ENCODE measurements at regions not wholly inside any gene's neighbourhood (a gene's known extent, or its start where the extent isn't known, plus 50 kb on each side); places are given as distances from the start of the nearest gene placed in this dataset.

GRCh38 chr2:176573612-176574483 lies 304.6 kb downstream of the MTX2 start (continued):
- no peak for TF ChIP-seq ZNF18 (CRISPR knock-in tag; IDR thresholded peaks at IDR 0.05; ENCODE audit: insufficient replicate concordance)
- TF ChIP-seq TBL1XR1 (IDR thresholded peaks at IDR 0.05; ENCODE audit: borderline replicate concordance, low read length, partially characterized antibody): no peak

- Histone ChIP-seq H3K9ac (ENCODE audit: insufficient read depth, low read depth, low read length) (no peak overlapping the region), H3K4me2 (ENCODE audit: low read depth, low read length) (no peak overlapping the region), H3K4me3 (replicated peaks in 1 of 3; ENCODE audit: insufficient read depth in 1 of 3, low read depth in 2 of 3, low read length in 3 of 3) (no peak overlapping the region), H4K20me1 (ENCODE audit: insufficient read depth, low read length) (no peaks in the 10 kb centered on the region), H3K36me3 (replicated peaks in 1 of 2; ENCODE audit: control insufficient read depth in 1 of 2, insufficient read depth in 2 of 2, low read length in 2 of 2) (no peaks in the 10 kb centered on the region), H3K27me3 (ENCODE audit: control insufficient read depth in 1 of 2, insufficient read depth in 2 of 2, low read length in 2 of 2) (peaks cover 0 to 10% of the 10 kb centered on the region in 2 experiments; a peak in 1 of 5 replicates), H3K9me3 (ENCODE audit: low read length) (no peaks in the 10 kb centered on the region), H3K27ac (ENCODE audit: extremely low read length, insufficient read depth, low read length) (no peak overlapping the region), H3K4me1 (ENCODE audit: insufficient read depth, low read length) (no peaks in the 10 kb centered on the region), H2AFZ (ENCODE audit: low read length) (no peak overlapping the region), H3K79me2 (ENCODE audit: insufficient read depth, low read length) (no peaks in the 10 kb centered on the region)
- CTCF ChIA-PET (ENCODE audit: low intra/inter-chr PET ratio, low total read pairs): no interaction called here
- FAIRE-seq (no peak), DNase-seq (ENCODE audit: low spot score) (no peak), ATAC-seq (no peak)
- 10% methylated on average over 9 of the region's 9 CpGs for WGBS (ENCODE audit: low lambda C conversion rate)
- no TSS peak for BruUV-seq (replicated peaks)
- POLR2A ChIA-PET: no interaction called here
- in situ Hi-C loops (cut with HindIII; ENCODE audit: extremely low pct_ligation_motif_present, low pct_unique_long_range_greater_than_20kb): no loop called here
- intact Hi-C loops (cut with micrococcal nuclease; ENCODE audit: unreplicated experiment): no loop called here
- TF ChIP-seq BORCS8-MEF2B (CRISPR knock-in tag; IDR thresholded peaks at IDR 0.05) (no peak), MAFF (IDR thresholded peaks at IDR 0.05; ENCODE audit: low read depth, low read length) (no peak), ZNF563 (CRISPR knock-in tag; IDR thresholded peaks at IDR 0.05) (no peak), NR2F1 (CRISPR knock-in tag; IDR thresholded peaks at IDR 0.05) (no peak), GABPA (IDR thresholded peaks at IDR 0.05; ENCODE audit: low read depth, low read length) (no peak), GABPA (CRISPR knock-in tag; IDR thresholded peaks at IDR 0.05; ENCODE audit: low read depth) (no peak), BCL3 (CRISPR knock-in tag; IDR thresholded peaks at IDR 0.05) (no peak), NR1H2 (CRISPR knock-in tag; IDR thresholded peaks at IDR 0.05; ENCODE audit: borderline replicate concordance, low read depth) (no peak), SNRNP70 (IDR thresholded peaks at IDR 0.05; ENCODE audit: low read depth, low read length) (no peak), KLF16 (CRISPR knock-in tag; IDR thresholded peaks at IDR 0.05) (no peak), MATR3 (CRISPR knock-in tag; IDR thresholded peaks at IDR 0.05) (no peak), ZNF276 (CRISPR knock-in tag; IDR thresholded peaks at IDR 0.05; ENCODE audit: low read depth) (no peak), DPF2 (CRISPR knock-in tag; IDR thresholded peaks at IDR 0.05; ENCODE audit: borderline replicate concordance, low read depth) (no peak), ONECUT2 (CRISPR knock-in tag; IDR thresholded peaks at IDR 0.05) (no peak)
These were observed 305.4 kb downstream of the MTX2 start for GRCh38 chr2:176574484-176575236.

Measured in HepG2 (cell line).